NCI-H748 (cell line): ENCODE measurements at regions not wholly inside any gene's neighbourhood (a gene's known extent, or its start where the extent isn't known, plus 50 kb on each side); places are given as distances from the start of the nearest gene placed in this dataset.
A peak's percentile ranks its signal among the peaks of the same experiment; 100 is the strongest.

Source experiments
- DNase-seq: peaks from one replicate; lab custom pipeline; 2025; ENCODE audit not compliant: unreplicated experiment; lab: John Stamatoyannopoulos, UW

- peak; percentile 14 for DNase-seq
Measured at GRCh38 chr5:114223866-114224265, 138.0 kb upstream of the KCNN2 start.

DNA sequence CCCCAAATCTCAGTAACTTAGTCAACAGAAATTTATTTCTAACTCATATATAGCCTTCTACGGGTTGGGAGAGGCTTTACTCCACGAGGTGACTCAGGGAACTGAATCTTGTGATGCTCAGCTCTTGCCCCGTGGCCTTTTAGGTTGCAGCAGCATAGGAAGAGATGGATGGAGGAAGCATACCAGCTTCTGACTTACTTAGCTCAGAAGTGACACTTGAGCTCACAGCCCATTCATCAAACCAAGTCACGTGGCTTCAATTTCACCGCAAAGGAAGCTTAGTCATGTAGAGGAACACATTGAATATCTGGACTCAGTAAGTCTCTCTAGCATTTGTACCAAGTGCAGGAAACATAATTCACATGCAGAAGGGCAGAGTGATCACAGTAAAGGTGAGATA is 124.1 kb upstream of the KCNN2 start:
- DNase-seq, result no peak

- DNase-seq, result no peak
Measured at GRCh38 chr5:114238771-114239313, 123.0 kb upstream of the KCNN2 start.

GRCh38 chr5:114243281-114243971 is 118.4 kb upstream of the KCNN2 start:
- no peak for DNase-seq

- DNase-seq, result no peak
Measured at GRCh38 chr5:114243972-114244317, 117.9 kb upstream of the KCNN2 start.

DNA sequence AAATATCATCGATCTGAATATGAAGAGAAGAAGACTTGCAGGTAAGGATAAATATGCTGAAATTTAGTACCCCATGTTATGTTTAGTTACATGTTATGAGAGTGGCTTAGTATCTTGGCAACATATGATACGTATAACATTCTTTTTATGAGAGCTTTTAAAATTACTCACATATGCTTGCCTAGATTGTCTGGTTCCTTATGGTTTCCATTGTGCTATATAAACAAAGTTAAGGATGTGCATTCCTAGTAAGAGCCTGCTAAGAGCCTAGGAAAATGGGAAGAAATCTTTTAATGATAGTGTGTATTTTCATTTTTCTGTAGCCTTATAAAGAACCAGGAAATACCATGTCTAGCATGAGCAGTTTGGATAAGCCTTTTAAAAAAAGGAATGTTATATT is 112.0 kb upstream of the KCNN2 start:
- no peak for DNase-seq

DNA sequence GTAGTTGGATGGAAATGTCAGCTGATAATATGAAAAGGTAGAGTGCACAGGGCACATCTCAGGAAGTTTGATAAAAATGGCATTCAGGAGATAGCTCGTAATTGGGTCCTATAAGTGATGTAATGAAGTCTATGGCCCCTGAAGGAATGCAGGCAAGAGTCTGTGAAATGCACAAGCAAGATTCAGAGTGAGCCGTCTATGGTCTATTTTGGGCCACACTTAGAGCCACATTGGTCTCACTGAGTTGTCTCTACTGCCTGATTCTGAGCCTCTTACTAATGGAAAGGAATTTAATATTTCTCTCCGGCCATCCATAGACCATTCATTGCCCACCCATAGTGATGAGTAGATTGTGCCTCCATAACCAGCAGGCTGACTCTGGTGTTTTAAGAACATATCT is 111.3 kb upstream of the KCNN2 start:
- DNase-seq, result no peak

GRCh38 chr5:114252226-114252625 is 109.6 kb upstream of the KCNN2 start:
- DNase-seq, result no peak

DNA sequence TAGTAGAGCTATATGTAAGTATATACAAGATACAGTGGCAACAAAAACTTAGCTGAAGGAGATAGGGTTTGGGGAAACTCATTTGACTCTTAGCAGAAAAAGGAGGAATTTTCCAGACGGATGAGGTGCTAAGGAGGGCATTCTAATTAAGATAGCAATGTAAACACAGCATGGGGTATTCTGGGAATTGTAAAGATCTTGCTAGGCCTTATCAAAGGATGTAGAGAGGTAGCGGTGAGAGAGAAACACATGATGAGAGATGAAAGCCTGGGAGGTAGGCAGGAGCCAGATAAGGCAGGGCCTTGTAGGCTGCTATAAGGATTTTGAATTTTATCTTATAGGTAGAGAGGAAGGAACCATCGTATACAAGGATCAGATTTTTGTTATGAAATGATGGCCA is 106.6 kb upstream of the KCNN2 start:
- no peak for DNase-seq

DNA sequence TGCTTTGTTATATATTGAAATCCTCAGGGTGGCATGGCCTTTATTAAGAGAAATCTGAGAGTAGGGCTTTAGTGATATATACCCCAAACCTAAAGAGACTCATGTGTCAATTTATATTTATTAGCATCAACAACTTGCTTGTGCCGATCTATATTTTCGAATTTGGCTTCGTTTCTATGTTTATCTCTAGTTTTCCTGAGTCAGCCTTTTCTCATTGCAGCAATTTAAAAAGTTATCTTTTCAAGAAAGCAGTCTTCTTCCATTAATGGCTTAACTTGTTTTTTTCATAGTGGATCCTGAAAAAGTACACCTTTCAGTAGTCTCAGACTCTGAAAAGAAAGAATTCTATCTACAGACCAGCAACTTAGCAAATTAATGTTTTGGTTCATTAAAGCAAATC is 99.9 kb upstream of the KCNN2 start:
- DNase-seq, result no peak

DNA sequence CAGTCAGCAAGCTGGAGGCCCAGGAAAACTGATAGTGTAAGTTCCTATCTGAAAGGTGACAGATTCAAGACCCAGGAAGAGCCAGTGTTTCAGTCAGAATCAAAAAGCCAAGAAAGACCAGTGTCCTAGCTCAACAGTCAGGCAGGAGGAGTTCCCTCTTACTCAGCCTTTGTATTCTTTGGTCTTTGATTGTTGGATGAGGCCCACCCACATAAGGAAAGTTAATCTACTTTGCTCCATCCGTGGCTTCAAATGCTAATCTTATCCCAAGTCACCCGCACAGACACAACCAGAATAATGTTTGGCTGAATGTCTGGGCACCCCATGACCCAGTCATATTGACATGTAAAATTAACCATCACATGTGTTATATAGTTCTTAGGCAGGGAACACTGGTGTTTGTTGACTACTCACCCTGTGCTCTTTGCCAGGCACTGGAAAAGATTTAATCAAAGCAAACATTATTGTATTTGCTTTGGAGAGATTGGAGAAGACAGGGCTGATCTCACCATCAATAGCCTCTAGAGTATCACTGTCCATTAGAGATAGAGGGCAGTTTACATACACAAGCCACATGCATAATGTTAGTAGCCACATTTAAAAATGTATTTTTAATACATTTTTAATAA is 96.3 kb upstream of the KCNN2 start:
- no peak for DNase-seq

GRCh38 chr5:114266374-114266773 is 95.5 kb upstream of the KCNN2 start:
- DNase-seq, result no peak

GRCh38 chr5:114296191-114296590 is 65.7 kb upstream of the KCNN2 start:
- no peak for DNase-seq

GRCh38 chr5:114297915-114298314 is 64.0 kb upstream of the KCNN2 start:
- DNase-seq, result no peak

GRCh38 chr5:114305402-114306207 is 56.3 kb upstream of the KCNN2 start:
- no peak for DNase-seq

DNA sequence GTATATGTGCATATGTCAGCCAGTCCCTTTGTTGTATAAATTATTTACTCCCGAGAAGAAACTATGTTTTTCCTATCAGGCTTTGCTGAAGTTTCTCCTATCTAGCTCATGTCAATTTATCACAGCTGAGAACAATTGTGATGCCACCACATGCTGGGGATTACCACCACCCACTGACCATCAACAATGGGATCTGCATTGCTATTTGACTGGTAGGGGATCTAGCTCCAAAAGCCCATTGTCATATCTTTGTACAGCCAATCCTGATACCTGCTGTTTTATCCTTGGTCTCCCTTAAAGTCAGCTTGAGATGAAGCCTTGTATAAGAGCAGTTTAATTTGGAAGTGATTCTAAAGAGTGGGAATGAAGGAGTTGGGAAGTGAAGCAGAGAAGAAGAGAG is 53.9 kb upstream of the KCNN2 start:
- no peak for DNase-seq

DNA sequence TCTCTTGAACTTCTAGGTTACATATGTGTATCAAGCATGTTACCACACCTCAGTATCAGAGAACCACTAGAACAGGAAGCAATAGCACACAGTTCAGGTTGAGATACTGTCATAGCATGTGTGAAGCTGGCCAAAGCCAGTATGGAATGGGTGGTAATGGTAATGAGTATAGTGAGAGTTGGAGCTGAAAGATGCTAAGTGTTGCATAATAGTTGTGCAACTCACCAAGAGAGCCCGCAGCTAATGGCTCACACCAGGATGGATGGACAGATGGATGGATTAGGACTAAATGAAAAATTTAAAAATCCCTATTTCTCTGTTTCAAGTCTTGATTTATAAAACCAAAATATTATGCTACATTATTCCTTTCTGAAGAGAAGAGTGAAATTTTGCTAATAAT is 53.4 kb upstream of the KCNN2 start:
- DNase-seq, result no peak

DNA sequence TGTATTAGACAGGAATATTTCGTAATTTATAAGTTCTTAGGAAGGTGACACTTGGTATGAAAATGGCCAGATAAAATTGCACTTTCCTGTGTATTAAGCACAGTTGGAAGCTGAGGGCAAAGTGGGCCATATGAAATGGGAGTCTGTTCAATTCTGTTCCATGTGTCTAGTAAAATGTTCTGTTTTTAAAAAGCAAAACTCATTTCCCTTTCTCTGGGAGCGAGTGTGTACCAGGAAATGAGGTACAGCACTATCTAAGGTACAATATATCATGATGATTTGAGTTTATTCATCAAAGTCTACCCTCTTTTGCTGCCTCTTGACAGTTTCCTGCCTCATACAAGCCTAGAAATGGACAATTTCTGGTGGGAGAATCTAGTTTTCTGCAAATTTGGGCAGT is 51.2 kb upstream of the KCNN2 start:
- DNase-seq, result no peak

DNA sequence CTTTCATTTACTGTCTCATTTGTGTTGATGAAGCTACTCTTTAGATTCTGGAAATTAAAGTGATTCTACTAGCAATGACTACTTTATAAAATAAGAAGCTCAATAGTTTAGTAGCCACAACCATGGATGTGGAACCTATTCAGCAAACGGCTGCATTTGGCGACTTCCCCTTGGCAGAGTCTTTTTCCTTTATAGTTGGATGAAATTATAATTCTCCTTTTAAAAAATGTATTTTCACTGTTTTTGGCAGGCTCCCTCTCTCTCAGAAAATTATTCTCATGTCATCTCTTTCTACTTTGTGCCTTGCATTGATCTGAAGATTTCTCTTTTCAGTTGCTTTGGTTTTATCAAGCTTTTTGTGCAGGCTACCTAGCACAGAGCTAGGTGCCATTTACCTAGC is 50.6 kb upstream of the KCNN2 start:
- no peak for DNase-seq

DNA sequence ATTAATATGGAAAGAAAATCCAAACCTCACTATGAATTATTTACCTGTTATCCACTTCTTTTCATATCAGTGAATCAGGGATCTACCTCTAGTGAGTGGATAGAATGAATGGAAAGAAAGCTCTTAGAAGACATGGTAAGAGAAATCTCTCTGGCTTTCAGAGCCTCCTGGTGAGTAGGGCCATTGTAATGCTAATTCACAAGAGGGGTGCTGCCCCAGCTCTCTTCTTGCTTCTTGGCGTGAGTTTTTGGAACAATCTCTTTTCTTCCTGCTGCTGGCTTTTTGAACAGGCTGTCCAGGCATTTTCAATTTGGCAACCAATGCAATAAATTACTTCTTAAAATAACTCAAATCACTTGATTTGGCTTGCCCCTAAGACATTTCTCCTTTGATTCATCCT is 49.9 kb upstream of the KCNN2 start:
- no peak for DNase-seq
